Hepatocyte (in vitro differentiated cells): ENCODE measurements at regions not wholly inside any gene's neighbourhood (a gene's known extent, or its start where the extent isn't known, plus 50 kb on each side); places are given as distances from the start of the nearest gene placed in this dataset.

Experiments used
- EZH2 ChIP-seq: fragments of 200-600 bp; sonication (generic); IDR thresholded peaks from 2 replicates; pipeline ENCODE4 v1.6.1; 2016; ENCODE audit warnings: antibody characterized with exemption, mild to moderate bottlenecking, borderline replicate concordance
- TF ChIP-seq, protein P1 (sequence below): fragments of 200-600 bp; sonication (generic); IDR thresholded peaks from 2 replicates; pipeline ENCODE4 v1.5.1; 2016; ENCODE audit warnings: antibody characterized with exemption, mild to moderate bottlenecking; ENCODE audit not compliant: poor library complexity

GRCh38 chr12:70149665-70150064 is 93.6 kb upstream of the CNOT2 start:
- TF ChIP-seq, protein P1, sequence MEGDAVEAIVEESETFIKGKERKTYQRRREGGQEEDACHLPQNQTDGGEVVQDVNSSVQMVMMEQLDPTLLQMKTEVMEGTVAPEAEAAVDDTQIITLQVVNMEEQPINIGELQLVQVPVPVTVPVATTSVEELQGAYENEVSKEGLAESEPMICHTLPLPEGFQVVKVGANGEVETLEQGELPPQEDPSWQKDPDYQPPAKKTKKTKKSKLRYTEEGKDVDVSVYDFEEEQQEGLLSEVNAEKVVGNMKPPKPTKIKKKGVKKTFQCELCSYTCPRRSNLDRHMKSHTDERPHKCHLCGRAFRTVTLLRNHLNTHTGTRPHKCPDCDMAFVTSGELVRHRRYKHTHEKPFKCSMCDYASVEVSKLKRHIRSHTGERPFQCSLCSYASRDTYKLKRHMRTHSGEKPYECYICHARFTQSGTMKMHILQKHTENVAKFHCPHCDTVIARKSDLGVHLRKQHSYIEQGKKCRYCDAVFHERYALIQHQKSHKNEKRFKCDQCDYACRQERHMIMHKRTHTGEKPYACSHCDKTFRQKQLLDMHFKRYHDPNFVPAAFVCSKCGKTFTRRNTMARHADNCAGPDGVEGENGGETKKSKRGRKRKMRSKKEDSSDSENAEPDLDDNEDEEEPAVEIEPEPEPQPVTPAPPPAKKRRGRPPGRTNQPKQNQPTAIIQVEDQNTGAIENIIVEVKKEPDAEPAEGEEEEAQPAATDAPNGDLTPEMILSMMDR: no peak
- TF ChIP-seq EZH2: no peak
